WTC11 (cell line): ENCODE measurements at regions not wholly inside any gene's neighbourhood (a gene's known extent, or its start where the extent isn't known, plus 50 kb on each side); places are given as distances from the start of the nearest gene placed in this dataset.

Experiments
- CTCF ChIP-seq: fragments of 200-600 bp; IDR thresholded peaks from 2 replicates; pipeline ENCODE4 v1.8.0; 2022; ENCODE audit warnings: antibody characterized with exemption
- ESRRA ChIP-seq: sonication (generic); formaldehyde crosslinking; IDR thresholded peaks from 2 replicates; pipeline ENCODE4 v1.8.1; 2022; ENCODE audit warnings: mild to moderate bottlenecking, missing genetic modification reagents, borderline replicate concordance
- ETV6 ChIP-seq: sonication (generic); formaldehyde crosslinking; IDR thresholded peaks from 2 replicates; pipeline ENCODE4 v1.8.1; 2022; ENCODE audit warnings: mild to moderate bottlenecking, missing genetic modification reagents
- FOXP1 ChIP-seq: sonication (generic); formaldehyde crosslinking; IDR thresholded peaks from 2 replicates; pipeline ENCODE4 v1.8.0; 2022; ENCODE audit warnings: missing genetic modification reagents, mild to moderate bottlenecking, moderate library complexity, borderline replicate concordance
- NR1H2 ChIP-seq: sonication (generic); formaldehyde crosslinking; IDR thresholded peaks from 2 replicates; pipeline ENCODE4 v1.9.0; 2021; ENCODE audit warnings: mild to moderate bottlenecking, moderate library complexity, missing genetic modification reagents
- NR3C1 ChIP-seq: sonication (generic); formaldehyde crosslinking; conservative IDR thresholded peaks from 2 replicates; pipeline ENCODE4 v1.8.1; 2023; ENCODE audit warnings: low read depth, mild to moderate bottlenecking, missing genetic modification reagents
- ZSCAN18 ChIP-seq: fragments of 250-450 bp; sonication (Bioruptor Pico); IDR thresholded peaks from 2 replicates; pipeline ENCODE4 v2.1.2; 2022; ENCODE audit warnings: mild to moderate bottlenecking, moderate library complexity
- TF ChIP-seq, protein P1 (sequence below): sonication (generic); formaldehyde crosslinking; conservative IDR thresholded peaks from 2 replicates; pipeline ENCODE4 v1.8.1; 2022; ENCODE audit warnings: mild to moderate bottlenecking, missing genetic modification reagents
- TF ChIP-seq, protein P2 (sequence below): sonication (generic); formaldehyde crosslinking; IDR thresholded peaks from 2 replicates; pipeline ENCODE4 v1.8.1; 2022; ENCODE audit warnings: low read depth, missing genetic modification reagents, borderline replicate concordance
- TF ChIP-seq, protein P3 (sequence below): sonication (generic); formaldehyde crosslinking; IDR thresholded peaks from 2 replicates; pipeline ENCODE4 v1.8.1; 2023; ENCODE audit warnings: mild to moderate bottlenecking, missing genetic modification reagents, moderate library complexity
- TF ChIP-seq, protein P4 (sequence below): sonication (generic); formaldehyde crosslinking; IDR thresholded peaks from 2 replicates; pipeline ENCODE4 v1.8.0; 2022; ENCODE audit warnings: mild to moderate bottlenecking, missing genetic modification reagents

DNA sequence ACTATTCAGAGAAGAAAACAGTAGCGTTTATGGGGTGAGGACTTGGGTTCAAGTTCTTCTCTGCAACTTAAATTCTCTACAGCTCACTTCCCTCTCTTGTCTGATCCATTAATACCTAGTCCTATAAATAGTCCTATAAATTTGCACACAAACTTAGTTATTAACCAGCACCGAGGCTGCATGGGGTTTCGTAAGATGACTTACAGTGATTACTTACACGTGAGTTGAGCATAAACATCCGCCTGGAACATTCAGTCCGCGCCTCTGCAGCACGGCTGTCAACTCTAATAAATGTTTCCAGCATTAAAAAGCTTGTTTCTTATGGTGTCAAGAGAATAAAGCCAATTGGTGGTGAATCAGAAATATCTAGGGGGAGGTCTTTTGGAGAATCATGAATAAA lies 103.0 kb upstream of the ENPP6 start:
- TF ChIP-seq ZSCAN18 (CRISPR knock-in tag): no peak
- TF ChIP-seq CTCF: no peak
- no peak for TF ChIP-seq ESRRA
- no peak for TF ChIP-seq FOXP1 (CRISPR knock-in tag)
- TF ChIP-seq, protein P1, sequence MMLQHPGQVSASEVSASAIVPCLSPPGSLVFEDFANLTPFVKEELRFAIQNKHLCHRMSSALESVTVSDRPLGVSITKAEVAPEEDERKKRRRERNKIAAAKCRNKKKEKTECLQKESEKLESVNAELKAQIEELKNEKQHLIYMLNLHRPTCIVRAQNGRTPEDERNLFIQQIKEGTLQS (CRISPR knock-in tag): no peak
- no peak for TF ChIP-seq NR3C1 (CRISPR knock-in tag)
- TF ChIP-seq, protein P2, sequence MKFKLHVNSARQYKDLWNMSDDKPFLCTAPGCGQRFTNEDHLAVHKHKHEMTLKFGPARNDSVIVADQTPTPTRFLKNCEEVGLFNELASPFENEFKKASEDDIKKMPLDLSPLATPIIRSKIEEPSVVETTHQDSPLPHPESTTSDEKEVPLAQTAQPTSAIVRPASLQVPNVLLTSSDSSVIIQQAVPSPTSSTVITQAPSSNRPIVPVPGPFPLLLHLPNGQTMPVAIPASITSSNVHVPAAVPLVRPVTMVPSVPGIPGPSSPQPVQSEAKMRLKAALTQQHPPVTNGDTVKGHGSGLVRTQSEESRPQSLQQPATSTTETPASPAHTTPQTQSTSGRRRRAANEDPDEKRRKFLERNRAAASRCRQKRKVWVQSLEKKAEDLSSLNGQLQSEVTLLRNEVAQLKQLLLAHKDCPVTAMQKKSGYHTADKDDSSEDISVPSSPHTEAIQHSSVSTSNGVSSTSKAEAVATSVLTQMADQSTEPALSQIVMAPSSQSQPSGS (CRISPR knock-in tag): no peak
- no peak for TF ChIP-seq ETV6
- TF ChIP-seq, protein P3, sequence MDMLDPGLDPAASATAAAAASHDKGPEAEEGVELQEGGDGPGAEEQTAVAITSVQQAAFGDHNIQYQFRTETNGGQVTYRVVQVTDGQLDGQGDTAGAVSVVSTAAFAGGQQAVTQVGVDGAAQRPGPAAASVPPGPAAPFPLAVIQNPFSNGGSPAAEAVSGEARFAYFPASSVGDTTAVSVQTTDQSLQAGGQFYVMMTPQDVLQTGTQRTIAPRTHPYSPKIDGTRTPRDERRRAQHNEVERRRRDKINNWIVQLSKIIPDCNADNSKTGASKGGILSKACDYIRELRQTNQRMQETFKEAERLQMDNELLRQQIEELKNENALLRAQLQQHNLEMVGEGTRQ (CRISPR knock-in tag): no peak
- TF ChIP-seq, protein P4, sequence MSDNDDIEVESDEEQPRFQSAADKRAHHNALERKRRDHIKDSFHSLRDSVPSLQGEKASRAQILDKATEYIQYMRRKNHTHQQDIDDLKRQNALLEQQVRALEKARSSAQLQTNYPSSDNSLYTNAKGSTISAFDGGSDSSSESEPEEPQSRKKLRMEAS (CRISPR knock-in tag): no peak
- TF ChIP-seq NR1H2 (CRISPR knock-in tag): no peak
